LNCaP clone FGC (cell line): ENCODE measurements at regions not wholly inside any gene's neighbourhood (a gene's known extent, or its start where the extent isn't known, plus 50 kb on each side); places are given as distances from the start of the nearest gene placed in this dataset.

Experiments
- DNase-seq: peaks from one replicate; pipeline ENCODE4 v3.0.0-alpha.2; 2011; ENCODE audit warnings: low read depth
- H3K4me3 ChIP-seq: 2 replicates; pipeline ENCODE4 v1.5.1; 2011; ENCODE audit warnings: mild to moderate bottlenecking, low read depth, low read length, control low read depth
- CTCF ChIP-seq: IDR thresholded peaks from 2 replicates; pipeline ENCODE4 v1.5.1; 2012; ENCODE audit warnings: mild to moderate bottlenecking; ENCODE audit not compliant: control insufficient read depth, insufficient read depth; ENCODE audit errors: extremely low read depth

- TF ChIP-seq CTCF, result no peak
- DNase-seq, result no peak
- no peak overlapping the region for H3K4me3 ChIP-seq
These were observed 125.3 kb downstream of the SALL1 start for GRCh38 chr16:51025588-51026290.

GRCh38 chr16:51024703-51025102, 126.4 kb downstream of the SALL1 start:
- TF ChIP-seq CTCF, result no peak
- DNase-seq, result no peak

GRCh38 chr16:51022955-51023354, 128.1 kb downstream of the SALL1 start:
- no peak for TF ChIP-seq CTCF
- no peak for DNase-seq
- H3K4me3 ChIP-seq, result no peak overlapping the region

More at GRCh38 chr16:51024703-51025102, 126.4 kb downstream of the SALL1 start:
- no peak overlapping the region for H3K4me3 ChIP-seq

GRCh38 chr16:51019617-51020016, 131.5 kb downstream of the SALL1 start:
- H3K4me3 ChIP-seq, result no peak overlapping the region
- no peak for TF ChIP-seq CTCF
- DNase-seq, result no peak

- DNase-seq, result no peak
- no peak overlapping the region for H3K4me3 ChIP-seq
- TF ChIP-seq CTCF, result no peak
These were observed 133.1 kb downstream of the SALL1 start for GRCh38 chr16:51017969-51018368.

- H3K4me3 ChIP-seq, result no peak overlapping the region
- DNase-seq, result no peak
- no peak for TF ChIP-seq CTCF
These were observed 138.7 kb downstream of the SALL1 start for GRCh38 chr16:51012396-51012795.

- no peak overlapping the region for H3K4me3 ChIP-seq
- no peak for DNase-seq
- TF ChIP-seq CTCF, result no peak
These were observed 140.3 kb downstream of the SALL1 start for GRCh38 chr16:51010817-51011216.
